ENCODE measurements at regions not wholly inside any gene's neighbourhood (a gene's known extent, or its start where the extent isn't known, plus 50 kb on each side); places are given as distances from the start of the nearest gene placed in this dataset.
"Not testable (repeated sequence)": the region's sequence is repeated elsewhere in the genome, so short reads cannot be mapped to it uniquely, and the experiment has no call there.

GRCh38 chr6:119495230-119495683, 145.7 kb upstream of the MAN1A1 start:
- no peaks in the 10 kb centered on the region for H3K36me3 ChIP-seq (ENCODE audit: control insufficient read depth, insufficient read depth, low read length)
- Mint-ChIP-seq H3K36me3 (ENCODE audit: low read depth) (no peaks in the 10 kb centered on the region), H3K9me3 (peaks cover 7% of the 10 kb centered on the region), H3K27me3 (ENCODE audit: insufficient read depth) (peaks cover 2% of the 10 kb centered on the region), H3K27ac (no peak overlapping the region), H3K4me1 (peaks cover 14% of the 10 kb centered on the region), H3K4me3 (no peak overlapping the region)
- no peaks in the 10 kb centered on the region for H3K27me3 ChIP-seq (ENCODE audit: control insufficient read depth, insufficient read depth, low read length, poor library complexity, severe bottlenecking)
- WGBS, 2 experiments (ENCODE audit: insufficient coverage in 1 of 2, insufficient read length in 1 of 2), result 79 to 96% methylated on average over 5 of the region's 5 CpGs
- TF ChIP-seq, protein P1, sequence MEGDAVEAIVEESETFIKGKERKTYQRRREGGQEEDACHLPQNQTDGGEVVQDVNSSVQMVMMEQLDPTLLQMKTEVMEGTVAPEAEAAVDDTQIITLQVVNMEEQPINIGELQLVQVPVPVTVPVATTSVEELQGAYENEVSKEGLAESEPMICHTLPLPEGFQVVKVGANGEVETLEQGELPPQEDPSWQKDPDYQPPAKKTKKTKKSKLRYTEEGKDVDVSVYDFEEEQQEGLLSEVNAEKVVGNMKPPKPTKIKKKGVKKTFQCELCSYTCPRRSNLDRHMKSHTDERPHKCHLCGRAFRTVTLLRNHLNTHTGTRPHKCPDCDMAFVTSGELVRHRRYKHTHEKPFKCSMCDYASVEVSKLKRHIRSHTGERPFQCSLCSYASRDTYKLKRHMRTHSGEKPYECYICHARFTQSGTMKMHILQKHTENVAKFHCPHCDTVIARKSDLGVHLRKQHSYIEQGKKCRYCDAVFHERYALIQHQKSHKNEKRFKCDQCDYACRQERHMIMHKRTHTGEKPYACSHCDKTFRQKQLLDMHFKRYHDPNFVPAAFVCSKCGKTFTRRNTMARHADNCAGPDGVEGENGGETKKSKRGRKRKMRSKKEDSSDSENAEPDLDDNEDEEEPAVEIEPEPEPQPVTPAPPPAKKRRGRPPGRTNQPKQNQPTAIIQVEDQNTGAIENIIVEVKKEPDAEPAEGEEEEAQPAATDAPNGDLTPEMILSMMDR (conservative IDR thresholded peaks at IDR 0.05), result no peak
- no peak overlapping the region for H3K27ac ChIP-seq (ENCODE audit: low read depth, low read length)
- no peak overlapping the region for H3K9ac ChIP-seq (ENCODE audit: extremely low read depth, low read length, poor library complexity, severe bottlenecking)
- no peak for DNase-seq
- no peaks in the 10 kb centered on the region for H3K4me1 ChIP-seq (ENCODE audit: control insufficient read depth, insufficient read depth, low read length)
- H3K4me3 ChIP-seq (ENCODE audit: low read length), result no peak overlapping the region
- peaks cover 8% of the 10 kb centered on the region for H3K9me3 ChIP-seq (ENCODE audit: control insufficient read depth, low read length)

DNA sequence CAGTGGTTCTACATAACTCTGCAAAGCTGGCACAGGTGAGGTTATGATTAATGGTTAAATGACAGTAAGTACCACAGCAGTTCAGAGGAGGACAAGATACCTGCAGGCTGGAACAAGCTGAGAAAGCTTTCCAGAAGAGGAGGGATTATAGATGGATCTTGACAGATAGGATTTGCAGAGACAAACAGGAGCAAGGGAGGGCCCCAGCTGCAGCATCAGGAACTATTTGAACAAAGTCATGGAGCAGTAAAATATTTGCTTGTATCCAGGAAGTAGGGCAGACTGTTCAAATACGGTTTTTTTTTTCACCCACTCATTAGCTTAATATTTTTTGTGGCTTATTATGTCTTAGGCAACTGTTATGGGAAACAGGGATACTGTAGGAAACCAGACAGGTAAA, 144.4 kb upstream of the MAN1A1 start:
- TF ChIP-seq, protein P1 (conservative IDR thresholded peaks at IDR 0.05), result no peak
- Histone ChIP-seq H3K36me3 (ENCODE audit: control insufficient read depth, insufficient read depth, low read length) (no peaks in the 10 kb centered on the region), H3K9ac (ENCODE audit: extremely low read depth, low read length, poor library complexity, severe bottlenecking) (no peak overlapping the region), H3K4me3 (ENCODE audit: low read length) (no peak overlapping the region), H3K4me1 (ENCODE audit: control insufficient read depth, insufficient read depth, low read length) (no peaks in the 10 kb centered on the region), H3K27ac (ENCODE audit: low read depth, low read length) (no peak overlapping the region), H3K9me3 (ENCODE audit: control insufficient read depth, low read length) (peaks cover 8% of the 10 kb centered on the region), H3K27me3 (ENCODE audit: control insufficient read depth, insufficient read depth, low read length, poor library complexity, severe bottlenecking) (no peaks in the 10 kb centered on the region)
- H3K36me3 Mint-ChIP-seq (ENCODE audit: low read depth), result no peaks in the 10 kb centered on the region
- H3K27ac Mint-ChIP-seq, result no peak overlapping the region
- no peak for DNase-seq
- H3K9me3 Mint-ChIP-seq, result peaks cover 9% of the 10 kb centered on the region
- H3K4me3 Mint-ChIP-seq, result no peak overlapping the region
- WGBS, 2 experiments (ENCODE audit: insufficient coverage in 1 of 2, insufficient read length in 1 of 2), result 86% methylated on average over 1 of the region's 1 CpG; no CpG with 5 or more reads in 1 of the 2 experiments
- peaks cover 14% of the 10 kb centered on the region for H3K4me1 Mint-ChIP-seq
- peaks cover 2% of the 10 kb centered on the region for H3K27me3 Mint-ChIP-seq (ENCODE audit: insufficient read depth)

GRCh38 chr6:119491112-119491511, 141.6 kb upstream of the MAN1A1 start:
- peaks cover 11% of the 10 kb centered on the region for H3K9me3 Mint-ChIP-seq
- H3K4me3 ChIP-seq (ENCODE audit: low read length); DNase-seq; H3K27me3 ChIP-seq (ENCODE audit: control insufficient read depth, insufficient read depth, low read length, poor library complexity, severe bottlenecking); H3K4me1 ChIP-seq (ENCODE audit: control insufficient read depth, insufficient read depth, low read length); H3K36me3 ChIP-seq (ENCODE audit: control insufficient read depth, insufficient read depth, low read length); H3K9ac ChIP-seq (ENCODE audit: extremely low read depth, low read length, poor library complexity, severe bottlenecking); H3K27me3 Mint-ChIP-seq (ENCODE audit: insufficient read depth); H3K27ac Mint-ChIP-seq; H3K36me3 Mint-ChIP-seq (ENCODE audit: low read depth); H3K27ac ChIP-seq (ENCODE audit: low read depth, low read length); H3K4me3 Mint-ChIP-seq; H3K9me3 ChIP-seq (ENCODE audit: control insufficient read depth, low read length): not testable (repeated sequence)
- 83 to 95% methylated on average over 3 to 4 of the region's 4 CpGs for WGBS, 2 experiments (ENCODE audit: insufficient coverage in 1 of 2, insufficient read length in 1 of 2)
- peaks cover 24% of the 10 kb centered on the region for H3K4me1 Mint-ChIP-seq

- WGBS, 2 experiments (ENCODE audit: insufficient coverage in 1 of 2, insufficient read length in 1 of 2), result 100% methylated on average over 1 of the region's 1 CpG; no CpG with 5 or more reads in 1 of the 2 experiments
- H3K36me3 ChIP-seq (ENCODE audit: control insufficient read depth, insufficient read depth, low read length); H3K9ac ChIP-seq (ENCODE audit: extremely low read depth, low read length, poor library complexity, severe bottlenecking); H3K27me3 Mint-ChIP-seq (ENCODE audit: insufficient read depth); H3K4me3 Mint-ChIP-seq; DNase-seq; H3K4me1 ChIP-seq (ENCODE audit: control insufficient read depth, insufficient read depth, low read length); H3K27me3 ChIP-seq (ENCODE audit: control insufficient read depth, insufficient read depth, low read length, poor library complexity, severe bottlenecking); H3K9me3 ChIP-seq (ENCODE audit: control insufficient read depth, low read length); H3K4me3 ChIP-seq (ENCODE audit: low read length); H3K27ac Mint-ChIP-seq; H3K36me3 Mint-ChIP-seq (ENCODE audit: low read depth); H3K27ac ChIP-seq (ENCODE audit: low read depth, low read length): not testable (repeated sequence)
- H3K4me1 Mint-ChIP-seq, result peaks cover 24% of the 10 kb centered on the region
- peaks cover 11% of the 10 kb centered on the region for H3K9me3 Mint-ChIP-seq
These were observed 140.5 kb upstream of the MAN1A1 start for GRCh38 chr6:119490050-119490449.
